AG09319 (cell line): ENCODE measurements at regions not wholly inside any gene's neighbourhood (a gene's known extent, or its start where the extent isn't known, plus 50 kb on each side); places are given as distances from the start of the nearest gene placed in this dataset.
A peak's percentile ranks its signal among the peaks of the same experiment; 100 is the strongest.
"Not testable (repeated sequence)": the region's sequence is repeated elsewhere in the genome, so short reads cannot be mapped to it uniquely, and the experiment has no call there.

Experiments used
- DNase-seq: peaks from one replicate; pipeline ENCODE4 v3.0.0-alpha.2; 2010; ENCODE audit warnings: low read depth; ENCODE audit errors: extremely low read depth
- CTCF ChIP-seq: IDR thresholded peaks from 2 replicates; pipeline ENCODE4 v1.5.1; 2011; ENCODE audit warnings: low read depth, mild to moderate bottlenecking, inconsistent platforms, low read length, moderate library complexity

- DNase-seq, result no peak
- no peak for TF ChIP-seq CTCF
These were observed 223.3 kb downstream of the SLC38A4 start for GRCh38 chr12:46602474-46602873.

- no peak for DNase-seq
- TF ChIP-seq CTCF, result no peak
These were observed 218.6 kb upstream of the SLC38A2 start for GRCh38 chr12:46590991-46591703.

GRCh38 chr12:46585854-46586621 is 213.5 kb upstream of the SLC38A2 start:
- TF ChIP-seq CTCF, result no peak
- peak; percentile 38 for DNase-seq

- not testable (repeated sequence) for DNase-seq
These were observed 211.5 kb upstream of the SLC38A2 start for GRCh38 chr12:46584098-46584497.

- DNase-seq, result not testable (repeated sequence)
These were observed 209.4 kb upstream of the SLC38A2 start for GRCh38 chr12:46581990-46582389.

- TF ChIP-seq CTCF, result no peak
- no peak for DNase-seq
These were observed 207.9 kb upstream of the SLC38A2 start for GRCh38 chr12:46580445-46580844.

GRCh38 chr12:46579474-46579873 is 206.9 kb upstream of the SLC38A2 start:
- TF ChIP-seq CTCF, result no peak
- DNase-seq, result no peak

- DNase-seq, result no peak
- TF ChIP-seq CTCF, result no peak
These were observed 205.8 kb upstream of the SLC38A2 start for GRCh38 chr12:46578190-46578982.
